H1 (cell line): ENCODE measurements at regions not wholly inside any gene's neighbourhood (a gene's known extent, or its start where the extent isn't known, plus 50 kb on each side); places are given as distances from the start of the nearest gene placed in this dataset.

Experiments used
- CTCF ChIA-PET: fragments of 300-600 bp; sonication (Branson Sonifier 250); formaldehyde crosslinking; loops from one replicate; lab custom pipeline; 2021; ENCODE audit not compliant: partially characterized antibody; lab: Charles Lee
- POLR2A ChIA-PET: fragments of 300-600 bp; sonication (Branson Sonifier 250); formaldehyde crosslinking; loops from one replicate; lab custom pipeline; 2021; ENCODE audit warnings: inconsistent platforms; ENCODE audit not compliant: partially characterized antibody; lab: Charles Lee
- DNase-seq, 2 experiments: peaks; one replicate each; pipeline versions ENCODE4 v3.0.0 to v3.0.0-alpha.2; 2010 to 2022; ENCODE audit warnings: low spot score in 2 of 2, low read depth in 1 of 2, mixed read lengths in 1 of 2
- FAIRE-seq: peaks from 2 replicates; lab custom pipeline; 2011; peaks lifted over from hg19 to GRCh38; lab: Jason Lieb, UNC
- H2AFZ ChIP-seq: 2 replicates; pipeline ENCODE4 v1.8.1; 2012; ENCODE audit warnings: low read length, inconsistent platforms
- H2AK5ac ChIP-seq: 2 replicates; pipeline ENCODE4 v1.6.1; 2013; ENCODE audit warnings: low read depth, low read length
- H2BK120ac ChIP-seq: replicated peaks from 2 replicates; pipeline ENCODE3; 2013; ENCODE audit warnings: low read depth, low read length, inconsistent platforms
- H2BK12ac ChIP-seq: 2 replicates; pipeline ENCODE4 v1.6.1; 2013; ENCODE audit warnings: low read depth, low read length
- H2BK15ac ChIP-seq: 2 replicates; pipeline ENCODE4 v1.6.1; 2013; ENCODE audit warnings: low read length
- H2BK20ac ChIP-seq: 2 replicates; pipeline ENCODE4 v1.6.1; 2013; ENCODE audit warnings: low read length
- H2BK5ac ChIP-seq: 2 replicates; pipeline ENCODE4 v1.6.1; 2013; ENCODE audit warnings: low read depth, low read length
- H3K14ac ChIP-seq: 2 replicates; pipeline ENCODE4 v1.6.1; 2013; ENCODE audit warnings: inconsistent platforms; ENCODE audit not compliant: insufficient read length
- H3K18ac ChIP-seq: 2 replicates; pipeline ENCODE4 v1.6.1; 2013; ENCODE audit warnings: low read length; ENCODE audit errors: extremely low read depth
- H3K23ac ChIP-seq: 2 replicates; pipeline ENCODE4 v1.6.1; 2013; ENCODE audit warnings: inconsistent platforms; ENCODE audit not compliant: insufficient read length
- H3K23me2 ChIP-seq: 2 replicates; pipeline ENCODE4 v1.6.1; 2013; ENCODE audit warnings: low read depth, low read length
- H3K27ac ChIP-seq: 2 replicates; pipeline ENCODE4 v1.6.1; 2011; ENCODE audit warnings: low read depth, low read length, inconsistent platforms
- H3K27me3 ChIP-seq, 4 experiments: replicated peaks in 1 of 4; 1 replicate in 1 of 4; 2 replicates in 3 of 4; pipeline versions ENCODE4 v1.6.1 to v1.8.1; 2011 to 2013; ENCODE audit warnings: low read length in 3 of 4, mild to moderate bottlenecking in 3 of 4, inconsistent platforms in 2 of 4, mixed read lengths in 2 of 4, moderate library complexity in 1 of 4; ENCODE audit not compliant: control insufficient read depth in 3 of 4, insufficient read depth in 3 of 4; ENCODE audit errors: extremely low read depth in 1 of 4
- H3K36me3 ChIP-seq, 4 experiments: 2 replicates each; pipeline versions ENCODE4 v1.6.1 to v1.8.1; 2011 to 2013; ENCODE audit warnings: mild to moderate bottlenecking in 4 of 4, low read length in 3 of 4, moderate library complexity in 2 of 4, control low read depth in 1 of 4, inconsistent platforms in 1 of 4; ENCODE audit not compliant: insufficient read depth in 4 of 4, control insufficient read depth in 2 of 4
- H3K4ac ChIP-seq: replicated peaks from 2 replicates; pipeline ENCODE3; 2013; ENCODE audit warnings: low read length, low read depth, mixed read lengths, inconsistent platforms; ENCODE audit not compliant: insufficient read length
- H3K4me1 ChIP-seq, 4 experiments: replicated peaks in 1 of 4; 1 replicate in 1 of 4; 2 replicates in 3 of 4; pipeline versions ENCODE4 v1.6.1 to v1.8.1; 2011 to 2013; ENCODE audit warnings: low read length in 3 of 4, inconsistent platforms in 2 of 4, mixed read lengths in 1 of 4; ENCODE audit not compliant: insufficient read depth in 4 of 4, control insufficient read depth in 3 of 4
- H3K4me2 ChIP-seq, 2 experiments: 2 replicates each; pipeline versions ENCODE4 v1.6.1 to v1.8.1; 2011 to 2013; ENCODE audit warnings: low read depth in 2 of 2, low read length in 2 of 2, control low read depth in 1 of 2, inconsistent platforms in 1 of 2, mild to moderate bottlenecking in 1 of 2; ENCODE audit not compliant: insufficient read depth in 1 of 2
- H3K4me3 ChIP-seq, 4 experiments: fragments of 200-600, 300-600 bp in 1 of 4; sonication (generic), shearing (Covaris generic), sonication (Bioruptor Twin) in 1 of 4; 2 replicates each; pipeline versions ENCODE4 v1.5.1 to v1.8.1; 2011 to 2016; ENCODE audit warnings: low read length in 4 of 4, low read depth in 3 of 4, control low read depth in 2 of 4, inconsistent platforms in 2 of 4, mild to moderate bottlenecking in 2 of 4, mixed read lengths in 1 of 4, moderate library complexity in 1 of 4; ENCODE audit not compliant: insufficient read depth in 2 of 4; ENCODE audit errors: extremely low read depth in 1 of 4
- H3K56ac ChIP-seq: replicated peaks from 2 replicates; pipeline ENCODE3; 2013; ENCODE audit warnings: low read depth, mild to moderate bottlenecking, mixed read lengths, low read length, inconsistent platforms; ENCODE audit not compliant: insufficient read length
- H3K79me1 ChIP-seq: 2 replicates; pipeline ENCODE4 v1.6.1; 2013; ENCODE audit warnings: low read depth, low read length, control low read depth
- H3K79me2 ChIP-seq, 2 experiments: 2 replicates each; pipeline versions ENCODE4 v1.6.1 to v1.8.1; 2012 to 2013; ENCODE audit warnings: low read length in 2 of 2, mild to moderate bottlenecking in 2 of 2, inconsistent platforms in 1 of 2; ENCODE audit not compliant: insufficient read depth in 2 of 2, control insufficient read depth in 1 of 2
- H3K9ac ChIP-seq, 4 experiments: replicated peaks in 1 of 4; 1 replicate in 1 of 4; 2 replicates in 3 of 4; pipeline versions ENCODE4 v1.6.1 to v1.8.1; 2011 to 2013; ENCODE audit warnings: low read depth in 3 of 4, low read length in 3 of 4, control low read depth in 2 of 4, mild to moderate bottlenecking in 2 of 4, moderate library complexity in 2 of 4, inconsistent platforms in 1 of 4; ENCODE audit errors: extremely low read depth in 1 of 4
- H3K9me3 ChIP-seq, 2 experiments: 2 replicates each; pipeline versions ENCODE4 v1.6.1 to v1.8.1; 2012 to 2013; ENCODE audit warnings: mild to moderate bottlenecking in 2 of 2, moderate library complexity in 2 of 2, control low read depth in 1 of 2, inconsistent platforms in 1 of 2, low read depth in 1 of 2, low read length in 1 of 2, mixed read lengths in 1 of 2; ENCODE audit not compliant: insufficient read depth in 2 of 2
- H4K20me1 ChIP-seq, 2 experiments: replicated peaks in 1 of 2; 2 replicates each; pipeline versions ENCODE3 to v1.8.1; 2011 to 2013; ENCODE audit warnings: inconsistent platforms in 2 of 2, low read length in 2 of 2, mild to moderate bottlenecking in 1 of 2; ENCODE audit not compliant: insufficient read depth in 2 of 2, control insufficient read depth in 1 of 2
- H4K5ac ChIP-seq: 2 replicates; pipeline ENCODE4 v1.6.1; 2013; ENCODE audit warnings: low read length, low read depth, mixed read lengths, inconsistent platforms; ENCODE audit not compliant: insufficient read length
- H4K8ac ChIP-seq: 2 replicates; pipeline ENCODE4 v1.8.0; 2013; ENCODE audit warnings: mild to moderate bottlenecking, moderate library complexity, low read length, inconsistent platforms; ENCODE audit not compliant: insufficient read depth; ENCODE audit errors: extremely low read depth
- H4K91ac ChIP-seq: replicated peaks from 2 replicates; pipeline ENCODE3; 2013; ENCODE audit warnings: low read length, mixed read lengths, inconsistent platforms; ENCODE audit not compliant: insufficient read length
- ATF2 ChIP-seq: IDR thresholded peaks from 2 replicates; pipeline ENCODE4 v1.6.1; 2012; ENCODE audit warnings: low read length, inconsistent platforms
- CHD1 ChIP-seq: IDR thresholded peaks from 2 replicates; pipeline ENCODE4 v1.6.1; 2012; ENCODE audit warnings: low read depth, low read length, improper control_type of control experiment
- SP4 ChIP-seq: IDR thresholded peaks from 2 replicates; pipeline ENCODE4 v1.6.1; 2012; ENCODE audit warnings: low read length, inconsistent platforms
- WGBS, 2 experiments: shearing (Covaris generic) in 1 of 2; methylation state at CpG; one replicate each; pipeline versions ENCODE4 v1.1.6 to v1.1.7; 2013 to 2015; ENCODE audit warnings: low lambda C conversion rate in 2 of 2, mixed read lengths in 2 of 2, inconsistent platforms in 1 of 2, low coverage in 1 of 2, missing lambda C conversion rate in 1 of 2; ENCODE audit not compliant: insufficient replicate concordance in 2 of 2, insufficient coverage in 1 of 2, insufficient read length in 1 of 2; ENCODE audit errors: extremely low coverage in 1 of 2, missing lambda C conversion rate in 1 of 2; 5-methylcytosine and 5-hydroxymethylcytosine counted together

- POLR2A ChIA-PET, result no interaction called here
- TF ChIP-seq SP4 (no peak), CHD1 (no peak), ATF2 (no peak)
Measured at GRCh38 chr7:131035088-131035770, 292.4 kb upstream of the MKLN1 start.

More at GRCh38 chr7:131035088-131035770, 292.4 kb upstream of the MKLN1 start:
- Histone ChIP-seq H3K23ac (no peak overlapping the region), H3K4me2 (no peak overlapping the region), H3K14ac (no peak overlapping the region), H4K20me1 (peaks cover 0 to 2% of the 10 kb centered on the region in 2 experiments), H3K9me3 (no peaks in the 10 kb centered on the region), H2BK12ac (no peak overlapping the region), H3K79me1 (no peaks in the 10 kb centered on the region), H2BK120ac (no peak overlapping the region), H4K5ac (no peak overlapping the region), H3K18ac (no peak overlapping the region), H3K36me3 (no peaks in the 10 kb centered on the region), H2AFZ (no peak overlapping the region), H3K79me2 (peaks cover 0 to 17% of the 10 kb centered on the region in 2 experiments; a peak in 2 of 4 replicates), H4K91ac (no peak overlapping the region), H3K23me2 (peaks cover 2% of the 10 kb centered on the region; the same call in 1 of the 2 replicates), H4K8ac (no peak overlapping the region), H2BK5ac (no peak overlapping the region), H2BK20ac (no peak overlapping the region), H2AK5ac (no peak overlapping the region), H3K4ac (no peak overlapping the region), H2BK15ac (no peak overlapping the region), H3K9ac (no peak overlapping the region), H3K4me1 (peaks cover 0 to under 1% (median 0%) of the 10 kb centered on the region in 4 experiments; a peak in 1 of 7 replicates), H3K56ac (no peak overlapping the region), H3K27ac (no peak overlapping the region), H3K4me3 (no peak overlapping the region), H3K27me3 (no peaks in the 10 kb centered on the region)
- 90% methylated on average over 8 of the region's 8 CpGs; no CpG with 5 or more reads in 1 of the 2 experiments for WGBS, 2 experiments
- no peak for DNase-seq
- CTCF ChIA-PET, result interaction anchor here (1.4 to 1.5 kb wide), 2 partner anchors 53 to 139 kb away, joined by 4 to 5 read pairs; no protein-coding TSS in a partner anchor
- FAIRE-seq, result no peak
